ENCODE measurements at regions not wholly inside any gene's neighbourhood (a gene's known extent, or its start where the extent isn't known, plus 50 kb on each side); places are given as distances from the start of the nearest gene placed in this dataset.

GRCh38 chr11:97202613-97203292 is 812.9 kb downstream of the JRKL start:
- no peak for FAIRE-seq

- no peak for FAIRE-seq
These were observed 828.2 kb downstream of the JRKL start for GRCh38 chr11:97218011-97218410.

GRCh38 chr11:97223647-97224046 is 833.8 kb downstream of the JRKL start:
- FAIRE-seq, result no peak

GRCh38 chr11:97224396-97224795 is 834.6 kb downstream of the JRKL start:
- FAIRE-seq, result no peak

- no peak for FAIRE-seq
These were observed 836.0 kb downstream of the JRKL start for GRCh38 chr11:97225794-97226193.

- FAIRE-seq, result no peak
These were observed 840.1 kb downstream of the JRKL start for GRCh38 chr11:97229936-97230335.

- FAIRE-seq, result no peak
These were observed 841.4 kb downstream of the JRKL start for GRCh38 chr11:97231231-97231630.

GRCh38 chr11:97234016-97234415 is 844.2 kb downstream of the JRKL start:
- no peak for FAIRE-seq

- no peak for FAIRE-seq
These were observed 847.3 kb downstream of the JRKL start for GRCh38 chr11:97237151-97237550.

- FAIRE-seq, result no peak
These were observed 857.8 kb downstream of the JRKL start for GRCh38 chr11:97247601-97248000.

- no peak for FAIRE-seq
These were observed 865.0 kb downstream of the JRKL start for GRCh38 chr11:97254790-97255189.

GRCh38 chr11:97259434-97259833 is 869.6 kb downstream of the JRKL start:
- FAIRE-seq, result no peak

- no peak for FAIRE-seq
These were observed 870.1 kb downstream of the JRKL start for GRCh38 chr11:97259884-97260283.

GRCh38 chr11:97263183-97263858 is 873.5 kb downstream of the JRKL start:
- FAIRE-seq, result no peak

GRCh38 chr11:97269527-97269926 is 879.7 kb downstream of the JRKL start:
- no peak for FAIRE-seq

- FAIRE-seq, result no peak
These were observed 889.5 kb downstream of the JRKL start for GRCh38 chr11:97279341-97279740.

- FAIRE-seq, result no peak
These were observed 890.5 kb downstream of the JRKL start for GRCh38 chr11:97280347-97280746.

- no peak for FAIRE-seq
These were observed 900.0 kb downstream of the JRKL start for GRCh38 chr11:97289823-97290222.

- no peak for FAIRE-seq
These were observed 900.7 kb downstream of the JRKL start for GRCh38 chr11:97290464-97291041.

GRCh38 chr11:97296301-97296700 is 906.5 kb downstream of the JRKL start:
- FAIRE-seq, result no peak

- no peak for FAIRE-seq
These were observed 919.5 kb downstream of the JRKL start for GRCh38 chr11:97309291-97309690.

- FAIRE-seq, result no peak
These were observed 935.9 kb downstream of the JRKL start for GRCh38 chr11:97325693-97326092.

- FAIRE-seq, result no peak
These were observed 942.5 kb downstream of the JRKL start for GRCh38 chr11:97332271-97332670.

- no peak for FAIRE-seq
These were observed 946.3 kb downstream of the JRKL start for GRCh38 chr11:97336064-97336463.

All from G401.6 (cell line).